Motor neuron (in vitro differentiated cells): ENCODE measurements at regions not wholly inside any gene's neighbourhood (a gene's known extent, or its start where the extent isn't known, plus 50 kb on each side); places are given as distances from the start of the nearest gene placed in this dataset.
"Not testable (repeated sequence)": the region's sequence is repeated elsewhere in the genome, so short reads cannot be mapped to it uniquely, and the experiment has no call there.

Experiments used
- ATAC-seq, 8 experiments: fragments of 200-7000 bp; cut with Tn5 transposase; replicated peaks in 6 of 8; 2 replicates each; pipeline ENCODE4 v1.8.0; 2021; ENCODE audit warnings: mild to moderate bottlenecking in 8 of 8, moderate library complexity in 8 of 8
- H3K27ac ChIP-seq, 2 donors: fragments of 250-450 bp; sonication (Bioruptor Pico); 2 replicates each; pipeline ENCODE4 v1.9.0; 2021; ENCODE audit warnings: antibody characterized with exemption in 2 of 2, mild to moderate bottlenecking in 2 of 2, moderate library complexity in 1 of 2
- H3K4me1 ChIP-seq, 2 donors: fragments of 250-450 bp; sonication (Bioruptor Pico); replicated peaks in 1 of 2; 2 replicates each; pipeline ENCODE4 v1.6.1; 2021; ENCODE audit warnings: antibody characterized with exemption in 2 of 2, mild to moderate bottlenecking in 2 of 2, moderate library complexity in 1 of 2
- H3K4me3 ChIP-seq, 5 donors: fragments of 250-450 bp; sonication (Bioruptor Pico); 2 replicates each; pipeline ENCODE4 v1.9.0; 2021; ENCODE audit warnings: antibody characterized with exemption in 5 of 5, mild to moderate bottlenecking in 5 of 5, moderate library complexity in 4 of 5
- WGBS, 10 experiments: fragments of 450-650 bp; shearing (Covaris generic); methylation state at CpG; one replicate each; pipeline ENCODE4 v1.0.0; 2022; 5-methylcytosine and 5-hydroxymethylcytosine counted together
- in situ Hi-C, 9 experiments: fragments of 400-800 bp; cut with MboI; loops; one replicate each; pipeline ENCODE4 v1.15.0; 2021; ENCODE audit warnings: low sequenced_read_pairs in 9 of 9, low pct_unique_long_range_greater_than_20kb in 2 of 9; ENCODE audit not compliant: unreplicated experiment in 9 of 9

- H3K4me1 ChIP-seq: peaks cover 10 to 21% of the 10 kb centered on the region in 2 donors
- no peak overlapping the region for H3K27ac ChIP-seq
- H3K4me3 ChIP-seq: no peak overlapping the region
- in situ Hi-C loops: no loop called here
- 33 to 100% (median 77%) methylated on average over 1 to 2 of the region's 10 CpGs; no CpG with 5 or more reads in 4 of the 10 experiments for WGBS, 10 experiments
- ATAC-seq: no peak
These were observed 125.1 kb upstream of the FGF3 start for GRCh38 chr11:69944146-69944795.

- no peak overlapping the region for H3K4me3 ChIP-seq
- H3K27ac ChIP-seq: no peak overlapping the region
- in situ Hi-C loops: no loop called here
- no peak for ATAC-seq
- WGBS, 10 experiments: 14 to 78% (median 56%) methylated on average over 1 of the region's 1 CpG; no CpG with 5 or more reads in 2 of the 10 experiments
- peaks cover 7 to 17% of the 10 kb centered on the region in 2 donors for H3K4me1 ChIP-seq
These were observed 125.9 kb upstream of the FGF3 start for GRCh38 chr11:69945157-69945556.

DNA sequence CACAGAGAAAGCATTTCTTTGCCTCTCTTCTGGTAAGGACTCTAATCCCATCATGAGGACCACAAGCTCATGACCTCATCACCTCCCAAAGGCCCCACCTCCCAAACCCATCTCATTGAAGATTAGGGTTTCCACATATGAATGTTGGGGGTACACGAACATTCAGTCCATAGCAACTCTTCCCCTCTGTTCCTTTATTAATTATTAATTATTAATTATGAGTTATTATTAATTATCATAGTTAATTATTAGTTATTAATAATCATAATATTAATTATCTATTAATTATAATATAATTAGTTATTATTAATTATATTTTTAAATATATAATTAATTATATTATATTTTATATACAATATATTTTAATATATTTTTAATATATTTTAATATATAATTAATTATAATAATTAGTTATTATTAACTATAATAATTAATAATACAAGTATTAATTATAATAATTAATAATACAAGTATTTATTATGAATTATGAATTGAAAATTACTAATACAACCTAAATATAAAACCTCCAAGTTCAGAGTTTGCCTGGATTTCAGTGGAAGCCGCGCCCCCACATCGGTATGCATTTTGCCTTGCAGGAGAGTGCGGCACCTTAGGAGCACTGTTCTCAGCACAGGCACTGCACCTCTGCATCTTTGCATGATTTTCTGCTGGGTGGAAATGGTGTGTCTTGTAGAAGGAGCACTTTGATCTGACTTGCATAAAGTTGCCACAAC, 128.0 kb upstream of the FGF3 start:
- in situ Hi-C loops: no loop called here
- WGBS, 10 experiments: 66 to 100% (median 89%) methylated on average over 1 to 5 of the region's 5 CpGs; no CpG with 5 or more reads in 2 of the 10 experiments
- ATAC-seq: no peak

GRCh38 chr11:69947793-69948255, 128.6 kb upstream of the FGF3 start:
- WGBS, 10 experiments: 72 to 100% (median 96%) methylated on average over 1 to 5 of the region's 12 CpGs; no CpG with 5 or more reads in 3 of the 10 experiments
- no peak overlapping the region for H3K27ac ChIP-seq
- peak in 1 of 8 experiments; percentile 14 for ATAC-seq
- H3K4me1 ChIP-seq: peaks cover 7 to 15% of the 10 kb centered on the region in 2 donors
- in situ Hi-C loops: no loop called here
- H3K4me3 ChIP-seq: no peak overlapping the region

More for the DNA sequence above, 128.0 kb upstream of the FGF3 start:
- Histone ChIP-seq H3K4me3 (no peak overlapping the region), H3K27ac (no peak overlapping the region), H3K4me1 (peaks cover 7 to 15% of the 10 kb centered on the region in 2 donors)

DNA sequence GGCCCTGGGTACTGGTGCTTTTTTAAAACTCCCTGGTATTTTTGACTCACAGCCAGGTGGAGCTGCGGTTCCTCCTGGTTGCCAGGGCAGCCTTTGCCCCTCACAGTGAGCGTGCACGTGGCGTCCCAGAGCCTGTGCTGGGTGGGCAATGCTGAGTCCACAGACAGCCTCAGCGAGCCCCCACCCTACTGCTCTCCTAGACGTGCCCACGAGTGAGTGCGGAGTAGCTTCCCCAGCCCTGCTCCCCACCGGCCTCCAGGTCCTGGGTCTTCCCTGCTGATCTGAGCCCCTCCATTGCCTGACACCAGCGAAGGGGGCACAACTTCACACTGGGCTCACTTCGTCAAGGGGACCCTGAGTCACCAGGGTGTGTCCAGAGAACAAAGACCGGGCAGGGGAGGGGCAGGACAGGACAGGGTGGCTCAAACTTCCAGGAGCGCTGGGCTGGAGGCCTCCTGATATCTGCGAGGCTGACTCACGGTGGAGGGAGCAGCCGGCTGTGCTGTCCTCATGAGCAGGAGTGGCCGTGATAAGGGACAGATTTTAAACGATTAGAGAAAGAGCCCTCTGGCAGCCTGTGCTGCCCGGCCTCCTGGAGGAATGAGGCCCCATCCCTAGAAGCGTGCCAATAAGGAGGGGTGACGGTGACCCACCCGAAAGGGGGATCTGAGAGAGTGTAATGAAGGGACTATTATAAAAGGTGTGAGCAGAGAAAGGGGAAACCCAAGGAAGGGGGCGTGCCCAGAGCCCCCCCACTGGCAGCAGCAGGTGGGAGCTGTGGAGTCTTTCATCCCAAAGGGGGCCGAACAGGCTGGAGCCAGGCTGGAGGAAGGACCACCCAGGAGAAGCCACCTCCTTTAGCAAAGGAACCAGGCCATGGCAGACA, 129.3 kb upstream of the FGF3 start:
- peak in 7 of 8 experiments; percentile 73 to 88 (median 77) for ATAC-seq
- no peak overlapping the region for H3K27ac ChIP-seq
- peaks cover 7 to 15% of the 10 kb centered on the region in 2 donors for H3K4me1 ChIP-seq
- in situ Hi-C loops: no loop called here
- WGBS, 10 experiments: 20 to 100% (median 51%) methylated on average over 1 to 7 of the region's 24 CpGs; no CpG with 5 or more reads in 4 of the 10 experiments
- H3K4me3 ChIP-seq: no peak overlapping the region

- peak overlapping the region in 1 of 2 donors; percentile 48 for H3K27ac ChIP-seq
- H3K4me1 ChIP-seq: peaks cover 7 to 15% of the 10 kb centered on the region in 2 donors
- in situ Hi-C loops: no loop called here
- WGBS, 10 experiments: 37% methylated on average over 3 of the region's 6 CpGs; no CpG with 5 or more reads in 9 of the 10 experiments
- no peak overlapping the region for H3K4me3 ChIP-seq
- ATAC-seq: peak in 7 of 8 experiments; percentile 65 to 93 (median 89)
These were observed 128.8 kb upstream of the ANO1 start for GRCh38 chr11:69949327-69949726.

DNA sequence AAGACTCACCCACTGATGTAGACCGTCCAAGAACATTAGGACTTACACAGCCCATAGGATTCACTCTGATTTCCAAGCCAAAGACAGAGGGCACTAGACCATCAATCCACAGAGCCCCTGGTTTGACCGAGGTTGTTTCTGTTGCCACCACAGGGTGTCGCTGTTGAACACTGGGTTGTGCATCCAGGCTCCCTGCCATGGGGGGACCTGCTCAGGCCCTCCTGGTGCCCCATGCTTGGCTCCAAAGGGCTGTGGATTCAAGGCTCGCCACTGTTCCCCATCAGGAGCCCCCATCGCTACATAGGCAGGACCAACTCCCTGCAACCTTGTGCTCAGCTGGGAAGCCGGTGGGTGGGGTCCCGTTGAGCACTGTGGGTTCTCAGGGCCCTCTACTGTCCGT, 128.0 kb upstream of the ANO1 start:
- 33 to 86% (median 64%) methylated on average over 1 to 6 of the region's 8 CpGs; no CpG with 5 or more reads in 4 of the 10 experiments for WGBS, 10 experiments
- no peak overlapping the region for H3K4me3 ChIP-seq
- ATAC-seq: no peak
- in situ Hi-C loops: no loop called here
- no peak overlapping the region for H3K27ac ChIP-seq
- H3K4me1 ChIP-seq: peaks cover 7 to 15% of the 10 kb centered on the region in 2 donors

GRCh38 chr11:69950621-69951020, 127.5 kb upstream of the ANO1 start:
- 42 to 100% (median 90%) methylated on average over 2 to 5 of the region's 6 CpGs; no CpG with 5 or more reads in 3 of the 10 experiments for WGBS, 10 experiments
- Histone ChIP-seq H3K27ac (no peak overlapping the region), H3K4me3 (no peak overlapping the region), H3K4me1 (peaks cover 7 to 15% of the 10 kb centered on the region in 2 donors)
- no peak for ATAC-seq
- in situ Hi-C loops: no loop called here

GRCh38 chr11:69951821-69952220, 126.3 kb upstream of the ANO1 start:
- WGBS, 10 experiments: 20 to 80% (median 37%) methylated on average over 1 to 6 of the region's 8 CpGs; no CpG with 5 or more reads in 7 of the 10 experiments
- ATAC-seq: no peak
- in situ Hi-C loops: no loop called here
- no peak overlapping the region for H3K4me3 ChIP-seq
- H3K27ac ChIP-seq: no peak overlapping the region
- H3K4me1 ChIP-seq: peaks cover 7 to 15% of the 10 kb centered on the region in 2 donors

- in situ Hi-C loops, H3K4me3 ChIP-seq: not testable (repeated sequence)
These were observed 125.7 kb upstream of the ANO1 start for GRCh38 chr11:69952229-69952975.

GRCh38 chr11:69953356-69953755, 124.8 kb upstream of the ANO1 start:
- ATAC-seq: no peak
- Histone ChIP-seq H3K4me3 (no peak overlapping the region), H3K4me1 (peaks cover 7 to 15% of the 10 kb centered on the region in 2 donors), H3K27ac (no peak overlapping the region)
- in situ Hi-C loops: no loop called here
- WGBS, 10 experiments: 54 to 92% (median 76%) methylated on average over 3 to 7 of the region's 9 CpGs; no CpG with 5 or more reads in 3 of the 10 experiments

More at GRCh38 chr11:69952229-69952975, 125.7 kb upstream of the ANO1 start:
- H3K27ac ChIP-seq, ATAC-seq: not testable (repeated sequence)
- 0 to 100% (median 31%) methylated on average over 1 to 4 of the region's 18 CpGs; no CpG with 5 or more reads in 4 of the 10 experiments for WGBS, 10 experiments
- peaks cover 7 to 15% of the 10 kb centered on the region in 2 donors for H3K4me1 ChIP-seq

DNA sequence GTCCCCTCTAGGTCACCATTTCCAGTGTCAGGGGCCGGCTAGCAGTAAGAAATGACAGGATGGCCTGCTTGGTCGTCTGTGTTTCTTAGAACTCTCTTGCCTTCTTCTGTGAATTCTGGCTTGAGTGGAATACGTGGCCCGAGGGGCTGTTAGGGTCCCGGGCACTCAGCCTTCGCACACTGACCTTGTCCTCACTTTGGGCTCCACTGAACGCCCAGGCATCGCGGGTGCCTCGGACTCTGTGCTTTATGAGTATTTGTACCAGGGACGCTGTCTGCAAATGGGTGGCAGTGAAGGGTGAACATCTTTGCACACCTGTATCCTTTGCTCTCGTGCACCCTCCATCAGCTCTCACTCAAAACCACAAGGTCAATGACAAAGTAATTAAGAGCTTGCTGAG, 123.4 kb upstream of the ANO1 start:
- ATAC-seq: no peak
- WGBS, 10 experiments: 0 to 97% (median 74%) methylated on average over 1 to 10 of the region's 12 CpGs; no CpG with 5 or more reads in 2 of the 10 experiments
- Histone ChIP-seq H3K4me3 (no peak overlapping the region), H3K4me1 (peaks cover 0 to under 1% of the 10 kb centered on the region in 2 donors), H3K27ac (no peak overlapping the region)
- in situ Hi-C loops: no loop called here
